GM13976 (cell line): ENCODE measurements at regions not wholly inside any gene's neighbourhood (a gene's known extent, or its start where the extent isn't known, plus 50 kb on each side); places are given as distances from the start of the nearest gene placed in this dataset.
"Not testable (repeated sequence)": the region's sequence is repeated elsewhere in the genome, so short reads cannot be mapped to it uniquely, and the experiment has no call there.

ENCODE experiments used
- DNase-seq: peaks from one replicate; pipeline ENCODE4 v3.0.0; 2012; ENCODE audit warnings: low spot score
- CTCF ChIP-seq: IDR thresholded peaks from 2 replicates; pipeline ENCODE4 v1.5.1; 2012; ENCODE audit warnings: borderline replicate concordance, mild to moderate bottlenecking; ENCODE audit not compliant: insufficient read depth; ENCODE audit errors: extremely low read depth, missing control alignments, control extremely low read depth
- in situ Hi-C: fragments of 300-500 bp; cut with MboI; formaldehyde crosslinking; loops from one replicate; pipeline ENCODE4 v1.12.0; 2022; ENCODE audit warnings: low sequenced_read_pairs, mixed read lengths, inconsistent platforms; ENCODE audit not compliant: unreplicated experiment

DNA sequence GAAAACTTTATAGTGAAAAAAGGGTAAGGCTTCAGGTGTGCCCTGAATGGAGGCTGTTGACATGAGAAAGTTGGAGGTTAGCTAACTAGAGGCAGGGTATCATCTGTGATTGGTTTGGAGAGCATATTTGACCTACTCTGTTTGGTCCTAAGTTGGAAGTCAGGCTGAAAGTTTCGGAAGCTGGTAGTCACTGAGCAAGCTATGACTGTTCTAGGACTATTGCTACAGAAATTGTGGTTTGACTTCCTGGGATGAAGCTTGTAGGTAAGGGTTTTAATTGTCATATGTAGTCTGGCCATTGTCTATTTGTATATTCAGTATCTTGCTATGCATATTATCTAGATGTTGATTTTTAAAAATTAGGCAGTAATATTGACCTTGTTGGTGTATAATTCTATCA, 565.0 kb downstream of the TMEM135 start:
- in situ Hi-C loops: no loop called here
- no peak for DNase-seq
- no peak for TF ChIP-seq CTCF

- in situ Hi-C loops: no loop called here
- no peak for DNase-seq
- TF ChIP-seq CTCF: no peak
Observed at GRCh38 chr11:87600938-87601337, 563.2 kb downstream of the TMEM135 start.

DNA sequence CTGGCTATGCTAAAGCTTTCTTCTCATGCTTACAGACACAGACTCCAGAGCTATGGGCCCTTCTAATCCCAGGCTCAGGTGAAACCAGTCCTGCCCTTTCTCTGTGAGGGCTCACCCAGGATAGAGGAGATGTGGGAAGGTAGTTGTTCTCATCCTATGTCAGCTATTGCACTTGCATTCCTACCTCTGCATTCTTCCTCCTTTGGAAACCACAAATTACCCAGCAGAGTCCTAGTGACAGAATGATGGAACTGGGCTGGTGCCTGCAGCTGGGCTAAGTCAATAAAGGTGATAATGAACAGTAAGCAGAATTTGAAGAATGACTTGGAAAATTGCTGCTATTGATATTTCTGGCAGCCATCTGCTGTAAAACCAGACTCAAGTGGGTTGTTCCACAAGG, 560.0 kb downstream of the TMEM135 start:
- no peak for TF ChIP-seq CTCF

DNA sequence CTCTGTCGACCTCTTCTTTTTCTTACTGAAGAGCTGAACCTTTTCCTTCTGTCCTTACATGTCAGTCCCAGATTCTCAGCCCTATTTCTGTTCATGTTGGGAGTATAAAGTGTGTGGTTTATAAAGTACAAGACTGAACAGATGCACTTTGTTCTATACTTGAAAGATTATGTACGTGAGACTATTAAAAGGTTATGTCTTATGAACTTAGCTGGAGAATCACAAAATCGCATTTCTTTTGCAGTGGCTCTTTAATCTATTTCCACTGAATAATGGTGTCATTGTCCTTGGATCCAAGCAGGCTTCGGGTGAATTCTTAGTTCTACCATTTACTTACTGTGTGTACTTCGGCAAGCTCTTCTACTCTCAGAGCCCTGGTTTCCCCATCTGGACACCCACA, 558.4 kb downstream of the TMEM135 start:
- in situ Hi-C loops: no loop called here
- no peak for DNase-seq
- no peak for TF ChIP-seq CTCF

More for the DNA sequence above, 560.0 kb downstream of the TMEM135 start:
- in situ Hi-C loops: no loop called here
- no peak for DNase-seq

- DNase-seq: no peak
- no peak for TF ChIP-seq CTCF
- in situ Hi-C loops: no loop called here
Observed at GRCh38 chr11:87589082-87589481, 551.3 kb downstream of the TMEM135 start.

GRCh38 chr11:87585613-87586012, 547.9 kb downstream of the TMEM135 start:
- in situ Hi-C loops, DNase-seq: not testable (repeated sequence)

DNA sequence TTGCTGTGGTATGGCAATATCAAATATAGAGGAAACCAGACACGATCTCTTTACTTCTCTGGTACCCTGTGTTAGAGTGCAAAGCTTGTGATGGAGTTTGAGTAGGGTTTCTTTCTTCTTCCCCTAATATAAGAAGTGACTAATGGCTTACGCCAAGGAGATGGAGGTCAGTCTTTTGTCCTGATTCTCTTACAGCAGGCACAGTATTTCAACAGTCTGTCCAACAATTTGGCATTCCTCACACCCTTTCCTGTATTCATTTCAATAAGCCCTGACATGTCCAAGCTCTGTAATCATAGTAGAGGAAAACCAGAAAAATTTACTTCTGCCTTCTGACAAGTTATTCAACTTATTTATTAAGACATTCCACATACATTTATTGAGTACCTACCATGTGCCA, 546.2 kb downstream of the TMEM135 start:
- in situ Hi-C loops: no loop called here
- no peak for TF ChIP-seq CTCF
- no peak for DNase-seq
